A673 (cell line): ENCODE measurements at regions not wholly inside any gene's neighbourhood (a gene's known extent, or its start where the extent isn't known, plus 50 kb on each side); places are given as distances from the start of the nearest gene placed in this dataset.

Experiments
- BruUV-seq: library from RNA; stranded (reverse); fragments of 400-500 nt; replicated peaks from 2 replicates; lab custom pipeline; 2021; lab: Mats Ljungman, UMichigan
- CTCF ChIA-PET: fragments of 300-600 bp; sonication (Branson Sonifier 250); formaldehyde crosslinking; loops from one replicate; lab custom pipeline; 2022; ENCODE audit warnings: antibody characterized with exemption; lab: Charles Lee
- POLR2A ChIA-PET: fragments of 300-600 bp; sonication (Branson Sonifier 250); formaldehyde crosslinking; loops from one replicate; lab custom pipeline; 2022; ENCODE audit warnings: antibody characterized with exemption; ENCODE audit not compliant: low non-redundant PET; lab: Charles Lee
- DNase-seq: peaks from one replicate; pipeline ENCODE4 v3.0.0-alpha.2; 2015; ENCODE audit warnings: low spot score
- H3K27ac ChIP-seq: fragments of 200-600 bp; sonication (generic); 2 replicates; pipeline ENCODE4 v1.5.1; 2016; ENCODE audit warnings: mixed run types, low read depth, mild to moderate bottlenecking, mixed read lengths, antibody characterized with exemption, low read length; ENCODE audit not compliant: poor library complexity, severe bottlenecking
- H3K27me3 ChIP-seq: fragments of 200-600 bp; sonication (generic); replicated peaks from 2 replicates; pipeline ENCODE4 v1.6.1; 2017; ENCODE audit warnings: mixed run types, low read depth, mild to moderate bottlenecking, mixed read lengths, antibody characterized with exemption, low read length; ENCODE audit not compliant: insufficient read depth, poor library complexity
- H3K36me3 ChIP-seq: fragments of 200-600 bp; sonication (generic); 2 replicates; pipeline ENCODE4 v1.6.1; 2016; ENCODE audit warnings: mixed run types, mild to moderate bottlenecking, mixed read lengths, antibody characterized with exemption, low read length; ENCODE audit not compliant: insufficient read depth, poor library complexity, severe bottlenecking
- H3K4me1 ChIP-seq: fragments of 200-600 bp; sonication (generic); 2 replicates; pipeline ENCODE4 v1.6.1; 2017; ENCODE audit warnings: mixed run types, mild to moderate bottlenecking, mixed read lengths, antibody characterized with exemption, low read length; ENCODE audit not compliant: insufficient read depth, poor library complexity, severe bottlenecking
- H3K4me3 ChIP-seq: fragments of 200-600 bp; sonication (generic); 2 replicates; pipeline ENCODE4 v1.5.1; 2016; ENCODE audit warnings: low read depth, mixed run types, mild to moderate bottlenecking, mixed read lengths, low read length; ENCODE audit not compliant: poor library complexity, severe bottlenecking
- H3K9me3 ChIP-seq: fragments of 200-600 bp; sonication (generic); 2 replicates; pipeline ENCODE4 v1.6.1; 2016; ENCODE audit warnings: mixed run types, low read depth, mild to moderate bottlenecking, mixed read lengths, antibody characterized with exemption, low read length; ENCODE audit not compliant: poor library complexity, severe bottlenecking
- CTCF ChIP-seq: fragments of 300-800, 200-600 bp; sonication (generic); conservative IDR thresholded peaks from 2 replicates; pipeline ENCODE4 v1.5.1; 2017; ENCODE audit warnings: low read depth, mild to moderate bottlenecking, antibody characterized with exemption, low read length, moderate library complexity, mixed read lengths
- EZH2 ChIP-seq: fragments of 200-600 bp; sonication (generic); IDR thresholded peaks from 2 replicates; pipeline ENCODE4 v1.6.1; 2017; ENCODE audit warnings: borderline replicate concordance, low read depth, mild to moderate bottlenecking, mixed read lengths, antibody characterized with exemption, low read length; ENCODE audit not compliant: poor library complexity, severe bottlenecking
- intact Hi-C: fragments of 100-400 bp; cut with micrococcal nuclease; formaldehyde crosslinking; loops from one replicate; pipeline ENCODE4 v1.10.0; 2022; ENCODE audit not compliant: unreplicated experiment

DNA sequence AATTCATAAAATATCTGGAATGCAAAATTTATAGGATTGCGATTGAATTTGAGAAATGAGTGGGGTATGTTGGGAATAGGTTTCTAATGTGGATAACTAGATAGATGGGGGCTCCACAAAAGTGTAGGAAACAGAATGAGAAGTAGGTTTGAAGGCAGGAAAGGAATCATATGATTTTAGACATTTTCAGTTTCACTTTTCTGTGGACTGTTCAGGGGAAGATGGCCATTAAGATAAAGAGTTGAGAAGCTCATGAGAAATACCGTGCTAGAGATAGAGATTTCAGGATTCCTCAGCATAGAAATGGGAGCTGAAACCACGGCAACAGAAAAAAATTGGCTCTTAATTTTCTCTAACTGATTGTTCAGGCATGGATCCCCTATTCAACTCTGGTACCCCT is 163.4 kb upstream of the CD180 start:
- no peaks in the 10 kb centered on the region for H3K4me1 ChIP-seq
- H3K27me3 ChIP-seq = no peaks in the 10 kb centered on the region
- no peak overlapping the region for H3K27ac ChIP-seq
- H3K4me3 ChIP-seq = no peak overlapping the region
- no peaks in the 10 kb centered on the region for H3K9me3 ChIP-seq
- H3K36me3 ChIP-seq = no peaks in the 10 kb centered on the region
- intact Hi-C loops = no loop called here
- ChIA-PET POLR2A (no interaction called here), CTCF (no interaction called here)
- DNase-seq = no peak
- no TSS peak for BruUV-seq
- TF ChIP-seq CTCF (no peak), EZH2 (no peak)

- no peaks in the 10 kb centered on the region for H3K27me3 ChIP-seq
- no TSS peak for BruUV-seq
- ChIA-PET CTCF (no interaction called here), POLR2A (no interaction called here)
- no peak for DNase-seq
- H3K36me3 ChIP-seq = no peaks in the 10 kb centered on the region
- intact Hi-C loops = no loop called here
- H3K27ac ChIP-seq = no peak overlapping the region
- TF ChIP-seq EZH2 = no peak
- no peak for TF ChIP-seq CTCF
- H3K4me1 ChIP-seq = peaks cover 11% of the 10 kb centered on the region
- H3K9me3 ChIP-seq = no peaks in the 10 kb centered on the region
- no peak overlapping the region for H3K4me3 ChIP-seq
Observed at GRCh38 chr5:67358186-67358585, 161.6 kb upstream of the CD180 start.

DNA sequence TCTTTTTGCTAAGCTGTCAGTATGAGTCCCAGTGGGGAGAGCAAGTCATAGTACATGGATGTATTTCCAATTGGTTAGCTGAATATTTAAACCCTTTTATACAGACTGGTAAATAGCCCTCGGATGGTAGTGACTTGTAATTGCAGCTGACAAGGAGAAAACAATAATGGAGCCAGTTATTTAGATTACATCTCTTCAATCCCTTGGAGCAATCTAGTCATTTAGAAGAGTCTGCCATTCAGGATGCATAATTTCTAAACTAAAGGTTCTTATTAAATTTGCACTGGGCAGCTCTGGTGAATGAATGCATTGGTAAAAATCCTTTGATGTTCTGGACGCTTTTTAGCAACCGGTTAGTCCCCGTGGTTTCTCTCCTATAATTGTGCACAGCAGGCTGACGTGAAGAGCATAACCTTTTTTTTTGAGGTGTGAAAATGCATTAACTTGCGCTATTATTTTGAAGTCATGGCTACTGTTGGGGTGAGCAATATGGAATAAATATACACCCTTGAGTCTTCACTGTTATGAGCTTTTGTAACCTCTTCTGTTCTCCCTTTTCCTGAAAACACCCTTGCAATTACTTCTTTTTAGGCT is 158.6 kb upstream of the CD180 start:
- Histone ChIP-seq H3K27me3 (no peaks in the 10 kb centered on the region), H3K4me3 (no peak overlapping the region), H3K36me3 (no peaks in the 10 kb centered on the region), H3K4me1 (peaks cover 14% of the 10 kb centered on the region), H3K27ac (no peak overlapping the region), H3K9me3 (no peaks in the 10 kb centered on the region)
- ChIA-PET CTCF (no interaction called here), POLR2A (no interaction called here)
- intact Hi-C loops = no loop called here
- BruUV-seq = no TSS peak
- no peak for TF ChIP-seq CTCF
- no peak for TF ChIP-seq EZH2
- no peak for DNase-seq
